ENCODE measurements at regions not wholly inside any gene's neighbourhood (a gene's known extent, or its start where the extent isn't known, plus 50 kb on each side); places are given as distances from the start of the nearest gene placed in this dataset.
"Not testable (repeated sequence)": the region's sequence is repeated elsewhere in the genome, so short reads cannot be mapped to it uniquely, and the experiment has no call there.

GRCh38 chr3:5809586-5810246 lies 622.2 kb downstream of the EDEM1 start:
- no peak for DNase-seq (ENCODE audit: low read depth)

- DNase-seq (ENCODE audit: low read depth) = no peak
Observed at GRCh38 chr3:5811016-5811415, 623.5 kb downstream of the EDEM1 start.

GRCh38 chr3:5813521-5813920 lies 626.0 kb downstream of the EDEM1 start:
- DNase-seq (ENCODE audit: low read depth) = no peak

GRCh38 chr3:5822843-5823242 lies 635.3 kb downstream of the EDEM1 start:
- DNase-seq (ENCODE audit: low read depth) = no peak

- no peak for DNase-seq (ENCODE audit: low read depth)
Observed at GRCh38 chr3:5826467-5826866, 639.0 kb downstream of the EDEM1 start.

GRCh38 chr3:5828251-5828650 lies 640.7 kb downstream of the EDEM1 start:
- no peak for DNase-seq (ENCODE audit: low read depth)

- DNase-seq (ENCODE audit: low read depth) = no peak
Observed at GRCh38 chr3:5840056-5840455, 652.5 kb downstream of the EDEM1 start.

GRCh38 chr3:5841599-5841998 lies 654.1 kb downstream of the EDEM1 start:
- no peak for DNase-seq (ENCODE audit: low read depth)

- no peak for DNase-seq (ENCODE audit: low read depth)
Observed at GRCh38 chr3:5846261-5846660, 658.8 kb downstream of the EDEM1 start.

GRCh38 chr3:5861151-5861550 lies 673.6 kb downstream of the EDEM1 start:
- no peak for DNase-seq (ENCODE audit: low read depth)

- DNase-seq (ENCODE audit: low read depth) = no peak
Observed at GRCh38 chr3:5874931-5875341, 687.4 kb downstream of the EDEM1 start.

GRCh38 chr3:5888851-5889250 lies 701.3 kb downstream of the EDEM1 start:
- DNase-seq (ENCODE audit: low read depth) = no peak

GRCh38 chr3:5889374-5889773 lies 701.9 kb downstream of the EDEM1 start:
- no peak for DNase-seq (ENCODE audit: low read depth)

- no peak for DNase-seq (ENCODE audit: low read depth)
Observed at GRCh38 chr3:5891711-5892110, 704.2 kb downstream of the EDEM1 start.

- DNase-seq (ENCODE audit: low read depth) = no peak
Observed at GRCh38 chr3:5898106-5898505, 710.6 kb downstream of the EDEM1 start.

- DNase-seq (ENCODE audit: low read depth) = no peak
Observed at GRCh38 chr3:5899014-5899761, 711.7 kb downstream of the EDEM1 start.

GRCh38 chr3:5917932-5918331 lies 730.4 kb downstream of the EDEM1 start:
- DNase-seq (ENCODE audit: low read depth) = no peak

- no peak for DNase-seq (ENCODE audit: low read depth)
Observed at GRCh38 chr3:5918626-5919025, 731.1 kb downstream of the EDEM1 start.

GRCh38 chr3:5929027-5929426 lies 741.5 kb downstream of the EDEM1 start:
- DNase-seq (ENCODE audit: low read depth) = no peak

- DNase-seq (ENCODE audit: low read depth) = not testable (repeated sequence)
Observed at GRCh38 chr3:5944061-5944460, 756.6 kb downstream of the EDEM1 start.

- no peak for DNase-seq (ENCODE audit: low read depth)
Observed at GRCh38 chr3:5948084-5948483, 760.6 kb downstream of the EDEM1 start.

GRCh38 chr3:5951026-5951425 lies 763.5 kb downstream of the EDEM1 start:
- DNase-seq (ENCODE audit: low read depth) = no peak

- no peak for DNase-seq (ENCODE audit: low read depth)
Observed at GRCh38 chr3:5972586-5972985, 785.1 kb downstream of the EDEM1 start.

All from LHCN-M2 (cell line).